Islet precursor cell (in vitro differentiated cells): ENCODE measurements at regions not wholly inside any gene's neighbourhood (a gene's known extent, or its start where the extent isn't known, plus 50 kb on each side); places are given as distances from the start of the nearest gene placed in this dataset.
"Not testable (repeated sequence)": the region's sequence is repeated elsewhere in the genome, so short reads cannot be mapped to it uniquely, and the experiment has no call there.

Source experiments
- DNase-seq: peaks from one replicate; pipeline ENCODE4 v3.0.0-alpha.2; 2018

DNA sequence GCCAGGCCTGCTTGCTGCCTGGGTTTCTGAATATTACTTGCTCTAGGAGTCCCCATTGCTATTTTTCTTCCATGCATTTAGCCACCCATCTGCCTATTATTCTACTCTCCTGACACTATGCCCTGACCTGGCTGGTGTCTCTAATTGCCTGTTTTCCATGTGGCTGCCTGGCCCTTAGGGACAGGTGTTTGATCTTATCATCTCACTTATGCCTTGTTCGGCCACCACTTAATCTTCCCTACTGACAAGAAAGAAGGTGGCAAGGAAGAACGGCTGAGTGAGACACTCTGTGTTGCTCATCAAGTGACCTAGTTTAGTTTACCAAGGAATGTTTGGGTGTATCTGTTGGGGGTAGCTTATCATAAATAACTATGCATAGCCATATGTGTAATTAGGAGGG lies 50.4 kb upstream of the RAPH1 start:
- peak; percentile 76 for DNase-seq

DNA sequence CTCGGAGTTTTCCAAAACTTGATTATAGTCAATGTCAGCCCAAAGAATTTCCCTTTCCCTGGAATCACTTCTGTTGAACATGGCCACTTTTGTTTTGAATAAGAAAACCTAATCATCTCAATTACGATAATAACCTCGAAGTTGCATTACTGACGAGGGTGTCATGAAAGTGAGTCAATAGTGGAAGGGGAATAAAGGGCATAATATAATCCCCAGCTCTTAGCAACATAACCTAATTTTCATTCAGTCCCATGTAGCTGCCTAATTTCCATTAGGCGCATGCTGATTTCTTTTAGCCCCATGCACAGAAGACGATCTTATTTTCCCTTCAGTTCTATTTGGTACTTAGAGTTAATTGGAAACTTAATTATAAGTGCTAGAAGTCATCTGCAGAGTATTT lies 51.1 kb upstream of the RAPH1 start:
- no peak for DNase-seq

DNA sequence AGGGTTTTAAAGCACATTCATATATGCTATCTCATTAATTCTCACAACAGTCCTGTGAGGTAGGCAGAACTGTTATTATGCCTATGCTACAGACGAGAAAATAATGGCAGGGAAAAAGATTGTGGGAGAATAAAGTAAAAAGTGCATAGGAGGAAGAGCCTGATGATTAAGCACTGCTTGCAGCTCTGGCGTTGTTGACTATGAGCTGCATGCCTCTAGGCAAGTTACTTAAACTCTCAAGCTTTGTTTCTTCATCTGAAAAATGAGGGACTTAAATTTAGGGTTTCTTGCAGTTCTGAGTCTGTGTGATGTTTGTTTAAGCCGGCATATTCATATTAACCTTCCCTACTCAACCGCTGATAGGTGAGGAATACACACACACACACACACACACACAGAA lies 51.6 kb upstream of the RAPH1 start:
- DNase-seq = no peak

DNA sequence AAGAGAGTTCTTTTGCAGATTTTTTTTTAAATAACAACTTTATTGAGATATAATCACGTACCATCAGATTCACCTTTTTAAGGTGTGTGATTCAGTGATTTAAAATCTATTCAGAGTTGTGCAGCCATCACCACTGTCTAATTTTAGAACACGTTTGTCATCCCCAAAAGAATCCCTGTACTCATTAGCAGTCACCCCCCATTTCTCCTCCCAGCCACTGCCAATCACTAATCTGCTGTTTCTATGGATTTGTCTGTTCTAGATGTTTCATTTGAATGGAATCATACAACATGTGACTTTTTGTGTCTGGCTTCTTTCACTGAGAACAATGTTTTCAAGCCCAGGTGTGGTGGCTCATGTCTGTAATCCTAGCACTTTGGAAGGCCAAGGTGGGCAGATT lies 55.4 kb upstream of the RAPH1 start:
- no peak for DNase-seq

DNA sequence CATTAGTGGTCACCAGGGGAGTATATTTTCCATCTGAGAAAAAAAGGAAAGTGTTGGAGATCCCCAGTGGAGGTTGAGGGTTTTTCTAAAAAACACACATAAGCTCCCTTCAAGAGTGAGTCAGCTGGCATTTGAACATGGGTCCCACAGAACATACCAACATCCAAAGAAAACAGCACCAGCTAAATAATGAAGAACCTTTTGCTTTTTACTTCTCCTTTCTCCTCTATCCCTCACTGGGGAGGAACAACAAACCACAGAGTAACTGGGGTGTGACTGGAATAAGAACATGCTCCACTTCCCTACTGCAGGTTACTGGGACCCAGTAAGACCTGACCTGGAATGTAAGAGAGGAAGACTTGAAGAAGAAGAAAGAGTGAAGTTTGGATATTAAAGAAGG lies 56.5 kb upstream of the RAPH1 start:
- DNase-seq = no peak

DNA sequence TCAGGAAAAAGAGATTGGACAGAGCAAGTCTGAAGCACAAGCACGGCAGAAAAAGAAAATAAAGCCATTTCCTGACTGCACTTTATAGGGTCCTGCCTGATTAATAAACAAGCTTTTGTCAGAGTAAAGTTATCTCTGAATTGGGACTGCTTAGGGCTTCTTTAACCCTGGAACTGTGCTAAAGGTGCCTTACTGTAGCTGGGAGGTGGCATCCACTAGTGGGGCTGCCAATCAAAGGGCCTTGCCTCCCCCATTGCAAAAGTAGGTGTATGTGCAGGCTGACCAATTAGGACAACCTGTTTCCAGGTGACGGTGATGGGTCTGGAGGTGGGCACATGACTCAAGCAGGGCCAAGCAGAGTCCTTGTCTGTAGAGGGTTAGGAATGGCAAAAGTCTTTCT lies 57.4 kb upstream of the RAPH1 start:
- DNase-seq = no peak

DNA sequence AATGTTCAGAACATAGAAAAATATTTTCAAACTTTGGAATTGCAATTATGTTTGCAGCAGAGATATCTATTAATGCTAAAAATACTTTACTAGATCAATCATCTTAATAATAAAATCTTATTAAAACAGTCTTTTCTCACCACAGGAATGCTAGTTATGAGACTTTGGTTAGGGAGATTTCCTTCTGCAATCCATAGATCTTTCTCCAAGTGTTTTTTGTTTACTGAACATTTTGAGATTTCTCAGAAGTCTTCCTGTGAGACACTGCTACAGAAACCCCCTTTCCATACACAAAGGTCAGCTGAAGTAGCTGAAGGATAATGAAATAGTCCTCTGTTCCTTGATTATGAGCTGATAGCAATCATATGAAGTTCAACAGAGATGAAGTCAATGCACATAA lies 59.4 kb upstream of the RAPH1 start:
- DNase-seq = no peak

DNA sequence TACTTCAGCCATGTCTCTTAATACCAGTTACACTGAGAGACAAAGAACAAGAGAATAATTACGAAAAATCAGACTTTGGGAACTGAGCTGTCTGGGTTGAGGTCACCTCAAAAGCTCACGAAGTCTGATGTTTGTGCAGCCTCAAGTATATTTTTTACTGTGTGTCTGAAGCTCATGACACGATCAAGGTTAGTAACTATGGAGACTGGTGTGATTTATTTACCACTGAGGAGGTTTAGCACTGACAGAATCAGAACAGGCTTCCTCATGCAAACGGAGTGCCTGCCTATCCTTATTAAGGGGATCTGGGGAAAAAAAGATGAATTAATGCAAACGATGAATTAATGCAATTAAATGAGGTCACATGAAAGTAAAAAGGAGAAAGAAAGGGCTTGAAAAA lies 61.1 kb upstream of the RAPH1 start:
- no peak for DNase-seq

DNA sequence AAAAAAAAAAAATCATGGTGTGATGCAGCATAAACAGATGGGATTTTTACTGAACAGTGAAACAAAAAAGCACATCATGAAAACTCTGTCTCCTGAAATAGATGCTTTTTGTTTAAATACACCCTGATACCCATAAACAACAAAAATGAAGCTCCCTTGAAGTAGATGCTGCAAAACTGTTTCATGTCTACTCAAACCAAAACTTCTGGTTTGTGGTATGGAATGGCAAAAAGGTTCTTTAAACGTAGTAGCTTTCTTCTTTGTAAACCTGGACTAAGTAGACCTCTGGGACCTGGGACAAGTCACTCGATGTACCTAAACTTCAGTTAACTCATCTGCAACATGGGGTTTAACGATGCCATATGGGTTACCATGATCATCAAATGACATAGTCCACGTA lies 64.4 kb upstream of the RAPH1 start:
- no peak for DNase-seq

DNA sequence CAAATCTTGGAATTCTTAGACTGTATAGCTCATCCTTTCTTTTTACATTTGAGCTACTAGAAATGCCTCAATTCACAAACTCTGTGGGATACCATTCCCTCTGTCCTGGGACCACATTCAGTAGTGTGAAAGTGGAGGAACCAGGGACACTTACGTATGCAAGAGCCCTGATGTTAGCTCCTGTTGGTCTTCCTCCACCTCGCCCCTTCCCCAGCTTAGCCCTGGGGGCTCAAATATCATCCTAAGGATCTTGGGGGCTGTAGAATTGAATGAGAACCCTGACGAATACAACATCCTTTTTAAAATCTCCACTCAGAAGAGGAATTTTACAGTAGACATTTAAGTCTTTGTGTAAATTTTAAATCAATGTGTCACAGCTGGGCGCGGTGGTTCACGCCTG lies 65.2 kb upstream of the RAPH1 start:
- DNase-seq = no peak

DNA sequence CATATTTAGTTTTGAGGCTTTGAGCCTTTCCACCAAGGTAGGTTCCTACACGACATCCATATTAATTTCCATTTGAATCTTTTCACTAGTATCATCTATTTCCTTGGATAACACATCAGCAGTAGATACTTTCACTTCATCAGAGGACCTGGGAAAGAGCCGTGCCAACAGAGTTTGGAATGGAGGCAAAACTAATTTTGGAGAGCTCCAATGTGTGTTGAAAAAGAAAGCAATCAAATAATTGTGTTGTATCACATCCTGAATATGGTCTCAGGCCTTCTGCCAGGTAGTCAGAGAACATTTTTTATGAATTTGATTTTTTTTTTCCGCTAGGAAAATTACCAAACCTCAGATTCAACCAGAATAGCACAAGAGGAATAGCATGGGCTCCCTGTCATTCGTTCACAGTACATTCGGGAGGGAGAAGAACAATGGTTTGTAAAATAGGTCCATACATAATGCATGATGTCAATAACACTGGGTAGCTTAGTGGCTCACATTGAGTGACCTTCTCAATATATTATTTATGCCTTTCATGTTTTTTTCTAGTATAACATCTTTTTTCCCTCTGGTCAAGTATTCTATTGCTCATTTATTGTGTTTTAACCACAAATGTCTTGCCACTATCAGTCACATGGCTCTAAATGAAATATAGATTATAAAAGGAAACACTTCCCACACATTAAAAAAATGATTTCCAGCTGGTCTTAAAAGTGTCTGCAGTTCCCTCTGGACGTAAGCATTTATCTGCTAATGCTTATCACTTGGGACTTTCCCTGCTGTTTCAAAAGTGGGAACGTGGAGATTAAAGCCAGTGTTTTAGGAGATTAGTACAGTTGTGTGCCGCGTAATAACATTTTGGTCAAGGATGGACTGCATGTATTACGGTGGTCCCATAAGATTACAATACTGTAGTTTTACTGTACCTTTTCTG lies 68.6 kb upstream of the RAPH1 start:
- no peak for DNase-seq

DNA sequence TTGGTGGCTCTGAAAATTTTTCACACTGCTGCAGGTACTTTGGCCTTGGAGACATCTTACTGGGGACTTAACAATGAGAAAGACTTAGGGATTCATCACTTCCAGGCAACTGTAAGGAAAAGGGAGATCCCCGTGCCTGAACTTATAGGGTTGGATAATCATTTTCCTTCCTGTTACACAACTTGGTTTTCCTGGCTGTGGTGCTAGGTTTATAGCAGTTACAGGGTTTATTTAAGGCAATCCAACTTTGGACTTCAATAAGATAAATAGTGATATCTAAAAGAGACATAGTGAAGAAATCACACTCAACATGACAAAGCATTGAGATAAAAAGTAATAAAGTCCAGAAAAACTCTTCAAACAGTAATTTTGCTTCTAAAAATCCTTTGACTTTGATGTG lies 70.2 kb upstream of the RAPH1 start:
- no peak for DNase-seq

DNA sequence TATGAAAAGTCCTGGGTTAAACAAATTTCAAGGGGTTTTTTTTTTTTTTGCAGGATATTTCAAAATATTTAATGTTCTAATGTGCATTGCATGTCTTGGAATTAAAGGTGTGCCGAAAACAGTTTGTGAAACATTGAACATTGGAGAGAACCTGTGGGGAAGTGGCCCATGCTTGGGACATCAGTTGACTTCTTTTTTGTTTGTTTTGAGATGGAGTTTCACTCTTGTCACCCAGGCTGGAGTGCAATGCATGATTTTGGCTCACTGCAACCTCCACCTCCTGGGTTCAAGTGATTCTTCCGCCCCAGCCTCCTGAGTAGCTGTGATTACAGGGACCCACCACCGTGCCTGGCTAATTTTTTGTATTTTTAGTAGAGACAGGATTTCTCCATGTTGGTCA lies 71.0 kb upstream of the RAPH1 start:
- DNase-seq = no peak

DNA sequence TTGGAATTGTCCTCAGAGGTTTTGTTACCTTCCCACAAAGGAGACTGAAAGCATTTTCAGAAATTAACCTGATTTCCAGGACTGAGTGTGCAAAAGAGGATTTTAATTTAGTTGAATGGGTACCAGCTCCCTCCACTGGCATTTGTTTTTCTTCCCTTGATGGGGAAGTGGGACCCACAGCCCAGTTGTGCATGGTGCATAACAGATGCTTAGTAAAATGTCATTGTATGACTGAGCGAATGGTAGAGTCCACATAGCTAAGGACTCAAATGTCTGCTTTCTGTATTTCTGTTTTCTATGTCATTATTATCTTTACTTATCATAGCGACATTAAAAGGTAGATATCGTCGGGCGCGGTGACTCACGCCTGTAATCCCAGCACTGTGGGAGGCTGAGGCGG lies 75.5 kb upstream of the RAPH1 start:
- no peak for DNase-seq

DNA sequence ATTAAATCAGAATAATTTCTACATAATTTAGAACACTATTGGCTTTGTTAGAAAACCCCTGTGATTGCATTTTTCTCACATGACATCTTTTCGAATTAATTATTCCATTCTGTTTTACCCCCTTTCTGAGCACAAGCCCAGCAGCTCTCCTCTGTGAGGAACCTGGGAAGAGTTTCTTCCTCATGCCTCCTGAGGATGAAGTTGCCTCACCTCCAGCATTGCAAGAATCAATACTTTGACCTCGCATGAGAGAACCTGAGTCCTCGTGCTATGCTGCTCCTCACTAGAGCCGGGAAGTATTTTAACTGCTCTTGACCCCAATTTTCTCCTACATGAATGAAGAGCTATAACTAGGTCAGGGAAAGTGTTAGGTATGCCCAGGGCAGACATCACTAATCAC lies 77.1 kb upstream of the RAPH1 start:
- no peak for DNase-seq

DNA sequence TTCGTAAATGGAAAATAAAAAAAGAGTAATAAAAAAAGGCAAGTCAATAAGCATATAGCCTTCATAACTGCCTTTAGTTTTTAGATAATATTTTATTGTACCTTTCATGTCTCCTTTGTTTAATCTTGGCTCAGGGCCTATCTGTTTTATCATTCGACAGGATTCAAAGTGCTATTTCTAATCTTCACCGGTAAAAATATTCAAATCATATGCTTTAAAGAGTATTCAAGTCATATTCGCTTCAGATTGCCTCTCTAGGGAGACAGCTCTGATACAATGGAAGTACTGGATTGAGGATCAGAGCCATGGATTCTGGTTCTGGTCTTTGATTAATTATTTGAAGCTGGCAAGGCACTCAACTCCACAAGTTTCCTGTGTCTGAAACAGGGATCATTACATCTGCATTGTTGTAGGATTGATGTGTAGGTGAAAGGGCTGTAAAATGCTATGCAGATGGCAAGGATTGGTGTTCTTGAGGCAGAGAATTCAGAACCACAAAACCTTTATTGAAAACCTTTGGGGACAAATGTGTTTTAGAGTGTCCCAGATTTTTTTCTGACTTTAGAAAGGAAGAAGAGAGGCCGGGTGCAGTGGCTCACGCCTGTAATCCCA lies 84.3 kb upstream of the RAPH1 start:
- DNase-seq = no peak

DNA sequence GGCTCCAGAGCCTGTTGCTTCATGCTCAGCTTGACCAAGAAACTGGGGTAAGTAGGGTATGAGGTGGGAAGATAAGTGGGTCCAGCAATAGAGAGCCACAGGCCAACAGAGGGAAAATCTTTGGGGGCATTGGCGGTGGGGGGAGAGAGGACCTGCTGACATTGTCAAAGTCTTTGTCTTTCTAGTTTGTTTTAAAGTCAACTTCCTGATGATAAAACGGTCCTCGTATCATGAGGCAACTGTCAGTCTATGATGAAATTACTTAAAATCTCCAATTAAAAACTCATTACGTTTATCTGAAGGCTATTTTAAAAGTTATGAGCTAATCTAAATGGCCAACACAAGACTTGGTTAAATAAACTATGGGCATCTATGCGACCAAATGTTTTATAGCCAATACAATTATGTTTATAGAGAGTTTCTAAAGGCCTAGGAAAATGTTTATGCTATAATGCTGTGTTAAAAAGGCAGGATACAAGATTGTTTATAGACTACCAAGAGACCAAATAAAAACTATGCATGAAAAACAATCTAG lies 84.4 kb upstream of the CD28 start:
- no peak for DNase-seq

DNA sequence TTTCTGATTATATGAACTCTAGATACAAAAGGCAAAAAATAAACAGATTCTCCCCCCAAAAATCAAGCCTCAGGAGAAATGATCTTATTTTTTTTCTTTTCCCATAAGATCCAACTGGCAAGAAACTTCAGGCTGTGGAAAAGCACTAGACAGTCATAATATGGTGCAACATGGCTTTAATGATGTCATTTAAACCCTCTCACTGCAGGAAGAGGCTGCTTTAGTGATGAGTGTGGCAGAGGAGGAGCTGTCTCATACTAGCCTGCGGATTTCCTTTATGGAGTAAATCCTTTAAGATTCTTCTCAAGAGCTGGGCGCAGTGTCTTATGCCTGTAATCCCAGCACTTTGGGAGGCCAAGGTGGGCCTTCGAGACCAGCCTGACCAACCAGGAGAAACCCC lies 83.3 kb upstream of the CD28 start:
- peak; percentile 64 for DNase-seq

DNA sequence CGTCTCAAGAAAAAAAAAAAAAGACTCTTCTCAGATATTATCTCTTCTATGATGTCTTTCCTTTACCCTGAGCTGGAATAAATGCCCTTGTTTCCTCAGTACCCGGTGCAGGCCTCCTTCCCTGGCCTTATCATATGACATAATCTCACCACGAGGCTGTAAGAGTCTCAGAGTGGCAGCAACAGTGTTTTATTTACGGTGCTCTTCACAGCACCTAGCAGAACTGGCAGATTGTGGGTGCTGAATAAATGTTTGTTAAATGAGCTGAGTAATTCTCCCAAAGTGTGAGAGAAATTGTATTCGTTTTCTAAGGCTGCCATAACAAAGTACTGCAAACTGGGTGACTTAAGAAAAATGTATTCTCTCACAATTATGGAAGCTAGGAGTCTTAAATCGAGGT lies 82.8 kb upstream of the CD28 start:
- no peak for DNase-seq

DNA sequence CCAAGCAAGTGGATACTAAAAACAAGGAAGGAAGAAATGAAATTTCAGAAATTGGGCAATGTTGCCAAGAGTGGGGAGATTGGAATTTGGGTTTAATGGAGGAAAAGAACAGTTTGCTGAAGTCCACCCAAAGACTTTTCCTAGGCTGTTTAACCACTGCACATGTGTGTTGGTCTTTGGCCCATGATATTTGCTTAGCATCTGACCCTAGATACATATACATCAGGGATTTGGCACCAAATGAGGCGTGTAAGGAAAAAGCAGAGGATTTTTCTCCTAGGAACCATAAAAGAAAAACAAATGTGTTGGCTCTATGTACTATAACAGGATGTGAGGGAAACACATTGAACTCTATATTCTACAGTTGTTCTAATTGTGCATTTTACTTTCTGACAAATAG lies 80.7 kb upstream of the CD28 start:
- DNase-seq = no peak

DNA sequence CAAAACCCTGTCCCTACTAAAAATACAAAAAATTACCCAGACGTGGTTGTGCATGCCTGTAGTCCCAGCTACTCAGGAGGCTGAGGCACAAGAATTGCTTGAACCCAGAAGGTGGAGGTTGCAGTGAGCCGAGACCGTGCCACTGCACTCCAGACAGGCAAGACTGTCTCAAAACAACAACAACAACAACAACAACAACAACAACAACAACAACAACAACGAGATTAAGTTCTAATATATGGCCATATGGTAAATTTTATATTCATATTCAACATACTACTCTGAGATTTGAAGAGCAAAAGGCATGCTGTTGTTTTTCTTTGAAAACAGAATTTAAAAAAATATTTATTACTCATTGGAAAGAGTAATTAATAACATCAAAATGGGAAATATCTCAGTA lies 80.2 kb upstream of the CD28 start:
- not testable (repeated sequence) for DNase-seq

DNA sequence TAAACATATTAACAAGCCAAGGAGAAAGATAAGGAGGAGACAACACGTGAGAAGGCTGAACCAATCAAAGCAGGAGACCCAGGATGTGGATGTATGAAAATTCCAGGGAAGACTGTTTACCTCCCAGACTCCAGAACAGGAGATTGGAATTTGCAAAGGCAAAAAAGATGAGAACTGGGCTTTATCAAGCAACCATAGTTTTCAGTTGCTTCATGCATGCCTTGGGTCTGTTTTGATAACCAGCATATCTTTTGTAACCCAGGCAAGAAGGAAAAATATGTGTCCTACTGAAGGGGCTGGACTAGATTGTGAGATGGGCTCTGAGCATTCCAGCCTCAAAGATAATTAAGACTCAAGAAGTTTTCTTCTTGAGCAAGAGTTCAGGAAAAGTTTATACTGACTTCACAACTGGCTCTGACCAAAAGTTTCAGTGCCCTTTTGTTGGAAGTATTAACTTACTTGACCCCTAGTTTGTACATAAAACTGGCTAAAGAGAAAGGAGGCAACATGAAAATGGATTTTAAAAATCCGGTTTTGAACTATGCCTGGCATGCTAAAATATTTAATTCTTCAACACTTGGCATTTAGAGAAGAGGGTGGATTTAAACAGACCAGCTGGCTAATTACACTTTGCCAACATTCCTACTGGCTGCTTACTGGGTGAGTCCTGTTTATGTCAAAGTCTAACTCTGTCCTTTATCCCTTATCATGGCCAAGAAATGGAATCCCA lies 79.3 kb upstream of the CD28 start:
- DNase-seq = no peak

DNA sequence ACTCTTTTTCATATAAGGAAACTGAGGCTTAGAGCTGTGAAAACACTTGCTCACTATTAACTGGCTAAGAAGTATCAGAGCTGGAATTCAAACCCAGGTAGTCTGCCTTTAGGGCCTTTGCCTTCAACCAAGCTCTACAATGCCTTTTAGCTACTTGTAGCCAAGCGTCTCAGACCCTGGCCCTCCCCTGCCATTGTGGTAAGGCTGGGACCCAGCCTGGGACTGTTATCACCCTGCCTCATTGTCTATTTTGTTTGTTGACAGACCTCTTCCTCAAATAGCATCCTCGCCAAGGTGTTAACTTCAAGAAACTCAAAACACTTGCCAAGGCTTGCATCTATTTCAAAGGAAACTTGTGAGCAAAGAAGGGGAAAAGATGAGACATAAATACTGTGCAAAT lies 76.7 kb upstream of the CD28 start:
- no peak for DNase-seq
